SU-DHL-6 (cell line): ENCODE measurements at regions not wholly inside any gene's neighbourhood (a gene's known extent, or its start where the extent isn't known, plus 50 kb on each side); places are given as distances from the start of the nearest gene placed in this dataset.

Experiments
- H2AFZ ChIP-seq: fragments of 200-600 bp; sonication (generic); 2 replicates; pipeline ENCODE4 v1.6.1; 2014; ENCODE audit warnings: low read depth, mild to moderate bottlenecking, moderate library complexity, mixed read lengths, antibody characterized with exemption, low read length; ENCODE audit not compliant: severe bottlenecking
- H3F3A ChIP-seq: fragments of 200-600 bp; shearing (Covaris generic); 2 replicates; pipeline ENCODE4 v1.6.0; 2016; ENCODE audit warnings: antibody characterized with exemption, mild to moderate bottlenecking; ENCODE audit not compliant: insufficient read depth
- H3K27ac ChIP-seq: fragments of 200-600 bp; sonication (generic); 2 replicates; pipeline ENCODE4 v1.5.1; 2016; ENCODE audit warnings: low read depth, mild to moderate bottlenecking, low read length, moderate library complexity, mixed read lengths
- H3K27me3 ChIP-seq: fragments of 200-600 bp; sonication (generic), shearing (Covaris generic); 2 replicates; pipeline ENCODE4 v1.6.0; 2014; ENCODE audit warnings: mild to moderate bottlenecking, low read length
- H3K36me3 ChIP-seq: fragments of 200-600 bp; sonication (generic); 2 replicates; pipeline ENCODE4 v1.6.1; 2014; ENCODE audit warnings: mild to moderate bottlenecking, low read length, mixed read lengths
- H3K4me2 ChIP-seq: fragments of 300-600, 200-600 bp; shearing (Covaris generic), sonication (generic); 2 replicates; pipeline ENCODE4 v1.6.0; 2014; ENCODE audit warnings: low read length, low read depth, mild to moderate bottlenecking; ENCODE audit not compliant: poor library complexity, severe bottlenecking
- H3K4me3 ChIP-seq: fragments of 200-600 bp; sonication (generic); 2 replicates; pipeline ENCODE4 v1.5.1; 2014; ENCODE audit warnings: antibody characterized with exemption, low read length, mild to moderate bottlenecking, mixed read lengths; ENCODE audit not compliant: insufficient read depth, poor library complexity, severe bottlenecking
- H3K79me2 ChIP-seq: fragments of 200-600 bp; sonication (generic); 2 replicates; pipeline ENCODE4 v1.6.1; 2014; ENCODE audit warnings: mild to moderate bottlenecking, low read length, moderate library complexity; ENCODE audit not compliant: insufficient read depth
- H3K9ac ChIP-seq: fragments of 200-600 bp; sonication (generic); 2 replicates; pipeline ENCODE4 v1.7.0; 2014; ENCODE audit warnings: mild to moderate bottlenecking, low read length
- H3K9me2 ChIP-seq: fragments of 200-600 bp; sonication (generic); replicated peaks from 2 replicates; pipeline ENCODE4 v1.6.1; 2014; ENCODE audit warnings: low read length; ENCODE audit not compliant: insufficient read depth
- H3K9me3 ChIP-seq: fragments of 200-600 bp; sonication (generic); 2 replicates; pipeline ENCODE4 v1.6.1; 2014; ENCODE audit warnings: low read length, mixed read lengths; ENCODE audit not compliant: insufficient read depth
- H4K20me1 ChIP-seq: fragments of 200-600 bp; sonication (generic); 2 replicates; pipeline ENCODE4 v1.6.1; 2014; ENCODE audit warnings: low read depth, mild to moderate bottlenecking, antibody characterized with exemption, low read length, moderate library complexity, mixed read lengths
- CTCF ChIP-seq: fragments of 200-600 bp; sonication (generic); IDR thresholded peaks from one replicate; pipeline ENCODE4 v1.5.1; 2017; ENCODE audit warnings: antibody characterized with exemption, mild to moderate bottlenecking, low read length, moderate library complexity; ENCODE audit not compliant: insufficient read depth, poor library complexity, severe bottlenecking
- EZH2phosphoT487 ChIP-seq: fragments of 200-600 bp; sonication (generic), shearing (Covaris generic); conservative IDR thresholded peaks from 2 replicates; pipeline ENCODE4 v1.6.1; 2018; ENCODE audit warnings: mild to moderate bottlenecking, antibody characterized with exemption, low read length, moderate library complexity, mixed read lengths

- Histone ChIP-seq H3K9me2 (no peaks in the 10 kb centered on the region), H3K79me2 (no peaks in the 10 kb centered on the region), H3K27me3 (no peaks in the 10 kb centered on the region), H3F3A (no peaks in the 10 kb centered on the region), H3K36me3 (no peaks in the 10 kb centered on the region), H3K4me3 (no peak overlapping the region), H3K27ac (no peak overlapping the region), H4K20me1 (no peaks in the 10 kb centered on the region), H2AFZ (no peak overlapping the region), H3K9me3 (no peaks in the 10 kb centered on the region), H3K9ac (no peak overlapping the region), H3K4me2 (no peak overlapping the region)
- TF ChIP-seq CTCF (no peak), EZH2phosphoT487 (no peak)
Observed at GRCh38 chr12:46679754-46680153, 146.0 kb downstream of the SLC38A4 start.

DNA sequence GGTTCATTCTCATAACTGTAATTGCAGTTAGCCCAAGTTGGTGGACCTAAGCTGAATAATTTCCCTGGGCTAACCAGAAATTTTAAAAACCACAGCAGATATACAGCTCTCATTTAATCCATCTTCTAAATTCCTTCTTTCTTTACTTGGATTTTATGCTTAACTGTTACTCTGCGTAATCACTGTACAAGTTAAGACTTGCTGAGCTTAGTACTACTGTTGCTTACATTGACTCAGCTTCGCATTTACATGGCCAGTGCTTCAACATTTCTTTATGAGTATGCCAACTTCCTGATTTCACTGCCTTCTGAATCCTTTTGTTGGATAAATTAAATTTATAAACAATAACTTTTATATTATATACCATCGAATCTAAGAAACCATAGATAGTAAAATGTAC lies 147.4 kb downstream of the SLC38A4 start:
- TF ChIP-seq CTCF, result no peak
- no peak for TF ChIP-seq EZH2phosphoT487
- Histone ChIP-seq H3K79me2 (no peaks in the 10 kb centered on the region), H3K27me3 (no peaks in the 10 kb centered on the region), H3K9me3 (no peaks in the 10 kb centered on the region), H3K27ac (no peak overlapping the region), H4K20me1 (no peaks in the 10 kb centered on the region), H3K4me3 (no peak overlapping the region), H3K9me2 (no peaks in the 10 kb centered on the region), H3K4me2 (no peak overlapping the region), H3K9ac (no peak overlapping the region), H3F3A (no peaks in the 10 kb centered on the region), H2AFZ (no peak overlapping the region), H3K36me3 (no peaks in the 10 kb centered on the region)

- H3F3A ChIP-seq, result no peaks in the 10 kb centered on the region
- no peak overlapping the region for H3K4me3 ChIP-seq
- no peaks in the 10 kb centered on the region for H3K36me3 ChIP-seq
- H3K27ac ChIP-seq, result no peak overlapping the region
- H3K9me3 ChIP-seq, result no peaks in the 10 kb centered on the region
- no peaks in the 10 kb centered on the region for H4K20me1 ChIP-seq
- H3K4me2 ChIP-seq, result no peak overlapping the region
- H3K27me3 ChIP-seq, result no peaks in the 10 kb centered on the region
- TF ChIP-seq EZH2phosphoT487, result no peak
- no peak for TF ChIP-seq CTCF
- H3K9me2 ChIP-seq, result no peaks in the 10 kb centered on the region
- H3K79me2 ChIP-seq, result no peaks in the 10 kb centered on the region
- no peak overlapping the region for H2AFZ ChIP-seq
- H3K9ac ChIP-seq, result no peak overlapping the region
Observed at GRCh38 chr12:46677749-46678148, 148.0 kb downstream of the SLC38A4 start.
